Heart left ventricle (tissue), 13 donors: ENCODE measurements at regions not wholly inside any gene's neighbourhood (a gene's known extent, or its start where the extent isn't known, plus 50 kb on each side); places are given as distances from the start of the nearest gene placed in this dataset.

Experiments
- POLR2A ChIP-seq, 2 donors: fragments of 450-650 bp; IDR thresholded peaks; one replicate each; pipeline ENCODE4 v1.6.1; 2017; ENCODE audit warnings: antibody characterized with exemption in 2 of 2, mild to moderate bottlenecking in 2 of 2, moderate library complexity in 2 of 2
- TF ChIP-seq, protein P1 (sequence below), 12 donors: fragments of 200-600 bp; sonication (generic) in 4 of 12; IDR thresholded peaks; one replicate each; pipeline versions ENCODE4 v1.5.0 to v1.8.0; 2018 to 2022; ENCODE audit warnings: antibody characterized with exemption in 12 of 12, mild to moderate bottlenecking in 5 of 12
- donor health status: ischemic (EF 13 %, LVEDD 7.1; RV severe dilation, severe dysfunction).
- donor health status: DM: no; HTN: yes; CAD: no.
- donor health status: DM: no; HTN: no; CAD: no.
- donor health status: ischemic (EF 25% LVEDD 6.9; RV normal size, moderate dysfunction).
- donor health status: ischemic (EF 25% LVEDD 5.7; RV mildly dilated, moderate dysfunction).
- donor health status: ischemic (EF 35%, LVEDD 5.7; RV mildly dilated, moderate dysfunction).
- donor health status: nonischemic (EF 11% LVEDD 7.7; RV severe dilation, severe dysfunction).
- donor health status: DM: yes; HTN: yes; CAD: no.
- donor health status: PGD.
- donor health status: ischemic (EF 29% LVEDD 5.4; RV normal size, mild dysfunction).
- donor health status: nonischemic (EF 23%, LVEDD 6.1; RV moderate dilation, normal function).

DNA sequence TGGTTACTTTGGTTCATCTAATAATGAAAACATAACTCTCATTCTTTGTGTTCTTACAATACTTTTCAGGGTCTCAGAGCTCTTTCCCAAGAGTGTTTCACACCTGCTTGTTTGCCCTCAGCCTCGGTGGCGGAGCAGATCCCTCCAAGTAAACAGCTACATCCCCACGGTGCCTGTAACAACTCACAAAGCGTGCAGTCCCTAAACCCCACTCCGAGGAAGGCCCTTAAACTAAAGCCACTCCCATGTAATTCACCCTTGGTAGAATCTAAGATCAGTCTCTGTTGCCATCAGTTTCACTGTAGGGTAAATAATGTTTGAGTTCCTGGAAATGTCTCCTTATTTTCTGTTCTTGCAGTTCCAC, 101.1 kb downstream of the TFAP2A start:
- TF ChIP-seq, protein P1, sequence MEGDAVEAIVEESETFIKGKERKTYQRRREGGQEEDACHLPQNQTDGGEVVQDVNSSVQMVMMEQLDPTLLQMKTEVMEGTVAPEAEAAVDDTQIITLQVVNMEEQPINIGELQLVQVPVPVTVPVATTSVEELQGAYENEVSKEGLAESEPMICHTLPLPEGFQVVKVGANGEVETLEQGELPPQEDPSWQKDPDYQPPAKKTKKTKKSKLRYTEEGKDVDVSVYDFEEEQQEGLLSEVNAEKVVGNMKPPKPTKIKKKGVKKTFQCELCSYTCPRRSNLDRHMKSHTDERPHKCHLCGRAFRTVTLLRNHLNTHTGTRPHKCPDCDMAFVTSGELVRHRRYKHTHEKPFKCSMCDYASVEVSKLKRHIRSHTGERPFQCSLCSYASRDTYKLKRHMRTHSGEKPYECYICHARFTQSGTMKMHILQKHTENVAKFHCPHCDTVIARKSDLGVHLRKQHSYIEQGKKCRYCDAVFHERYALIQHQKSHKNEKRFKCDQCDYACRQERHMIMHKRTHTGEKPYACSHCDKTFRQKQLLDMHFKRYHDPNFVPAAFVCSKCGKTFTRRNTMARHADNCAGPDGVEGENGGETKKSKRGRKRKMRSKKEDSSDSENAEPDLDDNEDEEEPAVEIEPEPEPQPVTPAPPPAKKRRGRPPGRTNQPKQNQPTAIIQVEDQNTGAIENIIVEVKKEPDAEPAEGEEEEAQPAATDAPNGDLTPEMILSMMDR (IDR thresholded peaks at IDR 0.05) = no peak
- TF ChIP-seq POLR2A (IDR thresholded peaks at IDR 0.05) = no peak
